MM.1S (cell line): ENCODE measurements at regions not wholly inside any gene's neighbourhood (a gene's known extent, or its start where the extent isn't known, plus 50 kb on each side); places are given as distances from the start of the nearest gene placed in this dataset.
"Not testable (repeated sequence)": the region's sequence is repeated elsewhere in the genome, so short reads cannot be mapped to it uniquely, and the experiment has no call there.

ENCODE experiments used
- DNase-seq: peaks from one replicate; pipeline ENCODE4 v3.0.0-alpha.2; 2015
- H2AFZ ChIP-seq: fragments of 300-600 bp; sonication (generic); 2 replicates; pipeline ENCODE4 v1.6.0; 2016; ENCODE audit warnings: antibody characterized with exemption, low read length
- H3F3A ChIP-seq: fragments of 300-600 bp; sonication (generic); 2 replicates; pipeline ENCODE4 v1.6.1; 2016; ENCODE audit warnings: mild to moderate bottlenecking, antibody characterized with exemption, low read length, moderate library complexity, mixed read lengths; ENCODE audit not compliant: insufficient read depth
- H3K27ac ChIP-seq: fragments of 300-600 bp; sonication (generic); 2 replicates; pipeline ENCODE4 v1.5.1; 2016; ENCODE audit warnings: mild to moderate bottlenecking, low read length
- H3K27me3 ChIP-seq: fragments of 300-600 bp; sonication (generic); replicated peaks from 2 replicates; pipeline ENCODE4 v1.6.0; 2016; ENCODE audit warnings: low read length; ENCODE audit not compliant: insufficient read depth
- H3K36me3 ChIP-seq: fragments of 300-600 bp; sonication (generic); replicated peaks from 2 replicates; pipeline ENCODE4 v1.6.1; 2016; ENCODE audit warnings: mild to moderate bottlenecking, low read length, mixed read lengths; ENCODE audit not compliant: insufficient read depth
- H3K4me1 ChIP-seq: fragments of 300-600 bp; sonication (generic); 2 replicates; pipeline ENCODE4 v1.6.1; 2016; ENCODE audit warnings: low read length, mixed read lengths
- H3K4me2 ChIP-seq: fragments of 300-600 bp; sonication (generic); 2 replicates; pipeline ENCODE4 v1.6.0; 2016; ENCODE audit warnings: low read depth, low read length
- H3K4me3 ChIP-seq: fragments of 300-600 bp; sonication (generic); 2 replicates; pipeline ENCODE4 v1.5.1; 2016; ENCODE audit warnings: low read length, mixed read lengths
- H3K79me2 ChIP-seq: fragments of 300-600 bp; sonication (generic); 2 replicates; pipeline ENCODE4 v1.6.1; 2016; ENCODE audit warnings: mixed run types, low read length, mixed read lengths
- H3K9ac ChIP-seq: fragments of 300-600 bp; sonication (generic); 2 replicates; pipeline ENCODE4 v1.6.1; 2016; ENCODE audit warnings: low read length, mixed read lengths
- H3K9me2 ChIP-seq: fragments of 300-600 bp; sonication (generic); replicated peaks from 2 replicates; pipeline ENCODE4 v1.6.1; 2016; ENCODE audit warnings: mild to moderate bottlenecking, low read length, mixed read lengths; ENCODE audit not compliant: insufficient read depth
- H3K9me3 ChIP-seq: fragments of 300-600 bp; sonication (generic); replicated peaks from 2 replicates; pipeline ENCODE4 v1.6.1; 2016; ENCODE audit warnings: mild to moderate bottlenecking, low read length, mixed read lengths; ENCODE audit not compliant: insufficient read depth
- H4K20me1 ChIP-seq: fragments of 300-600 bp; sonication (generic); 2 replicates; pipeline ENCODE4 v1.6.1; 2016; ENCODE audit warnings: mild to moderate bottlenecking, low read length, moderate library complexity, mixed read lengths; ENCODE audit not compliant: insufficient read depth
- EZH2 ChIP-seq: fragments of 300-600 bp; sonication (generic); optimal IDR thresholded peaks from 2 replicates; pipeline ENCODE3; 2017; ENCODE audit warnings: low read depth, mild to moderate bottlenecking, antibody characterized with exemption, low read length, mixed read lengths
- EZH2phosphoT487 ChIP-seq: fragments of 300-600 bp; sonication (generic); IDR thresholded peaks from 2 replicates; pipeline ENCODE4 v1.6.1; 2018; ENCODE audit warnings: antibody characterized with exemption, low read length
- TF ChIP-seq, protein P1 (sequence below): fragments of 300-600 bp; sonication (generic); IDR thresholded peaks from 2 replicates; pipeline ENCODE4 v1.5.1; 2016; ENCODE audit warnings: antibody characterized with exemption, low read length, mixed read lengths

DNA sequence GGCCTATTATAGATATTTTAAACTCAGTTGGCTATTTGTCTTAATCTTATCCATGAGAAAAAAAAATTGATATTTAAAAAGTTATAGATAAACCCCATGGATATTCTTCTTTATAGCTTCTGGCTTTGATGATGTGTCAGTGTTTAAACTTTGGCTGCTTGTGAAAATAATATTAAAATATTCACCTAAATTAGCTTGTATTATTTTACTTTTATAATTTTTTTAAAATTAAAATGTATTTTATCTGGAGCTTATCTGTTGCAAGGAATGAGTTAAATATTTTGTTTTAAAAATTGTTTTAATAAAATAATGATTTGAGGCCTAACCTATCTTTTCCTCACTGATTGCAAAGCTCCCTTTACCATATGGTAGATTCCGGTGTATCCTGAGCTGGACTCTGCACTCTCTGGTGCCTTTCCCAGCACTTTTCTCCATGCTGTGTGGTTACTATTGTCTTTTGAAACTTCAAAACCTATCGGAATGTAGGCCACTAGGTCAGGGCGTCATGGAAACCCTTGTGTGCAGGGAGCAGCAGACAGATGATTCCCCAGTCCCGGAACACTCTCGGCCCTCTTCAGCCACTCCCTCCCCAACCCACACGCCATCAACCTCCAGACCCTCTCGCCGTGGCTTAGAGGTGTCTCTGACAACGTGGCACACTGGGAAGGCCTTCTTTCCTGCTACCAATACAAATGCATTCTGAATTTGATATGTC lies 252.3 kb upstream of the ATP10A start:
- no peaks in the 10 kb centered on the region for H3F3A ChIP-seq
- no peaks in the 10 kb centered on the region for H3K4me1 ChIP-seq
- H3K4me2 ChIP-seq = no peak overlapping the region
- H2AFZ ChIP-seq = no peak overlapping the region
- H3K27ac ChIP-seq = no peak overlapping the region
- no peaks in the 10 kb centered on the region for H3K27me3 ChIP-seq
- no peak overlapping the region for H3K4me3 ChIP-seq
- H3K36me3 ChIP-seq = no peaks in the 10 kb centered on the region
- H3K9ac ChIP-seq = no peak overlapping the region
- TF ChIP-seq EZH2 = no peak
- TF ChIP-seq, protein P1, sequence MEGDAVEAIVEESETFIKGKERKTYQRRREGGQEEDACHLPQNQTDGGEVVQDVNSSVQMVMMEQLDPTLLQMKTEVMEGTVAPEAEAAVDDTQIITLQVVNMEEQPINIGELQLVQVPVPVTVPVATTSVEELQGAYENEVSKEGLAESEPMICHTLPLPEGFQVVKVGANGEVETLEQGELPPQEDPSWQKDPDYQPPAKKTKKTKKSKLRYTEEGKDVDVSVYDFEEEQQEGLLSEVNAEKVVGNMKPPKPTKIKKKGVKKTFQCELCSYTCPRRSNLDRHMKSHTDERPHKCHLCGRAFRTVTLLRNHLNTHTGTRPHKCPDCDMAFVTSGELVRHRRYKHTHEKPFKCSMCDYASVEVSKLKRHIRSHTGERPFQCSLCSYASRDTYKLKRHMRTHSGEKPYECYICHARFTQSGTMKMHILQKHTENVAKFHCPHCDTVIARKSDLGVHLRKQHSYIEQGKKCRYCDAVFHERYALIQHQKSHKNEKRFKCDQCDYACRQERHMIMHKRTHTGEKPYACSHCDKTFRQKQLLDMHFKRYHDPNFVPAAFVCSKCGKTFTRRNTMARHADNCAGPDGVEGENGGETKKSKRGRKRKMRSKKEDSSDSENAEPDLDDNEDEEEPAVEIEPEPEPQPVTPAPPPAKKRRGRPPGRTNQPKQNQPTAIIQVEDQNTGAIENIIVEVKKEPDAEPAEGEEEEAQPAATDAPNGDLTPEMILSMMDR = no peak
- TF ChIP-seq EZH2phosphoT487 = no peak
- no peak for DNase-seq
- no peaks in the 10 kb centered on the region for H3K79me2 ChIP-seq
- no peaks in the 10 kb centered on the region for H3K9me2 ChIP-seq
- no peaks in the 10 kb centered on the region for H4K20me1 ChIP-seq
- no peaks in the 10 kb centered on the region for H3K9me3 ChIP-seq

DNA sequence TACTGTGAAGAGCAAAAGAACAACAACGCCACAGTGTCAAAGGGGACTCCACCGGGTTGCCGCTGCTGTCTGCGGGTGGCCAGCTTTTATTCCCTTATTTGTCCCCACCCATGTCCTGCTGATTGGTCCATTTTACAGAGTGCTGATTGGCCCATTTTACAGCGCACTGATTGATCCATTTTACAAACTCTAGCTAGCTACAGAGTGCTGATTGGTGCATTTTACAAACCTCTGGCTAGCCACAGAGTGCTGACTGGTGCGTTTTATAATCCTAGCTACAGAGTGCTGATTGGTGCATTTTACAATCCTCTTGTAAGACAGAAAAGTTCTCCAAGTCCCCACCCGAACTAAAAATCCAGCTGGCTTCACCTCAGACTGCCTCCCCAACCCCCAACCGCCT lies 251.0 kb upstream of the ATP10A start:
- not testable (repeated sequence) for H3K4me1 ChIP-seq, H3K4me3 ChIP-seq

DNA sequence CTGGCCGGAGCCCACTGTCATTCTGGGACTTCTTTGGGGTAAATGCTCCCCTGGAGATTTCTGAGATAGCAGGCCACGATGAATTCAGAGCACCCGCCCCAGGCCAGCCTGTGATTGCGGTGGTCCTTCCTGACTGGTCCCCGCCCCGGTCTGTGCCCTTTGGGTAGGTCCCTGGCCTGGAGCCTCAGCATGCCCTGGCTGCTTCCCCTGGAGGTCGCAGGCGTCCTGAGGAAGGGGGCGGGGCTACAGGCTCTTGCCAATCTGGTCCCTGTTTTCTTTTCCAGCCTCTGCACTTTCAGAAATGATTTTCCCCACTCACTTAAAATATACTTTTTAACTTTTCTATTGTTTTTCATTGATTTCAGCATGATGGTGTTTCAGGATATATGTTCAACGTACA lies 250.2 kb upstream of the ATP10A start:
- Histone ChIP-seq H3K4me2 (no peak overlapping the region), H3K4me3 (no peak overlapping the region), H3K4me1 (no peaks in the 10 kb centered on the region), H2AFZ (no peak overlapping the region), H3F3A (no peaks in the 10 kb centered on the region), H3K9me3 (no peaks in the 10 kb centered on the region), H3K9ac (no peak overlapping the region), H4K20me1 (no peaks in the 10 kb centered on the region), H3K79me2 (no peaks in the 10 kb centered on the region), H3K36me3 (no peaks in the 10 kb centered on the region), H3K27ac (no peak overlapping the region), H3K27me3 (no peaks in the 10 kb centered on the region), H3K9me2 (no peaks in the 10 kb centered on the region)
- DNase-seq = no peak
- TF ChIP-seq, protein P1 = no peak
- TF ChIP-seq EZH2 (no peak), EZH2phosphoT487 (no peak)

More for the DNA sequence above, 251.0 kb upstream of the ATP10A start:
- not testable (repeated sequence) for H3K79me2 ChIP-seq, H3F3A ChIP-seq, H2AFZ ChIP-seq, H3K4me2 ChIP-seq, DNase-seq, H3K36me3 ChIP-seq, H3K9me2 ChIP-seq, H3K27me3 ChIP-seq, H3K9me3 ChIP-seq, H3K9ac ChIP-seq, H4K20me1 ChIP-seq, H3K27ac ChIP-seq

DNA sequence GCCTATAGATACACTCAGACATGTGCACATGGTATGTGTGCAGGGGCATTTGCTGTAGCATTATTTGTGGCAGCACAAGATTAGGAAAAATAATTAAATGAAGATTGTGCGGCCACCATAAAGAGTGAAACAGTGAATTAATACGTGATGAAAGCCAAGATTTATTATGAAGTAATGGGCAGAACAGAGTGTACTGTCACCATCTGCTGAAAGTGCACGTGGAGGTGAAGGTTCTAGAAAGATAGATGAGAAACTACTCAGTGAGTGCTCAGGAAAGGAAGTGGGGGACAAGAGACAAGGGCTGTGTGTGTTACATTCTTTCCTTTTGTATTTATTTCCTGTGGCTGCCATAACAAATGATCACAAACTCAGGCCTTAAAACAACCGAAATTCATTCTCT lies 246.1 kb upstream of the ATP10A start:
- Histone ChIP-seq H3K9me3 (no peaks in the 10 kb centered on the region), H3K27ac (no peak overlapping the region), H3K9ac (no peak overlapping the region), H3F3A (no peaks in the 10 kb centered on the region), H3K36me3 (no peaks in the 10 kb centered on the region), H3K9me2 (no peaks in the 10 kb centered on the region), H3K79me2 (no peaks in the 10 kb centered on the region), H4K20me1 (no peaks in the 10 kb centered on the region), H3K27me3 (no peaks in the 10 kb centered on the region), H3K4me1 (no peaks in the 10 kb centered on the region), H2AFZ (no peak overlapping the region), H3K4me2 (no peak overlapping the region), H3K4me3 (no peak overlapping the region)
- no peak for DNase-seq
- TF ChIP-seq EZH2phosphoT487 (no peak), EZH2 (no peak)
- TF ChIP-seq, protein P1 = no peak
